ENCODE measurements at regions not wholly inside any gene's neighbourhood (a gene's known extent, or its start where the extent isn't known, plus 50 kb on each side); places are given as distances from the start of the nearest gene placed in this dataset.

DNA sequence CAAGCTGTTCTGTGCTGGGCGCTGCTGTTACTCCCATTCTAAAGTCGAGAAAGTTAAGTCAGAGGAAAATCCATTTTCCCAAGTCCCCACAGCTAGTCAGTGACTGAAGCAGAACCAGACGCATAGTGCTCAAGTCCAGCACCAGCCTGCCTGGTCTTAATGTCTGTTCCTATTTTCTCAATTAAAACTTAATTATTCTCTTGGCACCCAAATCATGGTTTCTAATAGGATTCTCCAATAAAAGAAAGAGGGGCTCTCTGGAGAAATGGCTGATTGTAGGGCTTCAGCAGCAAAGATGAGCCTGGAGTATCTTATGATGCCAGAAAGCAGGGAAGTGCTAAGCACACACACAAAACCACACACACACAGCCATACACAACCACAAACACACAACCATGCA is 531.0 kb upstream of the SALL3 start:
- TF ChIP-seq, protein P1, sequence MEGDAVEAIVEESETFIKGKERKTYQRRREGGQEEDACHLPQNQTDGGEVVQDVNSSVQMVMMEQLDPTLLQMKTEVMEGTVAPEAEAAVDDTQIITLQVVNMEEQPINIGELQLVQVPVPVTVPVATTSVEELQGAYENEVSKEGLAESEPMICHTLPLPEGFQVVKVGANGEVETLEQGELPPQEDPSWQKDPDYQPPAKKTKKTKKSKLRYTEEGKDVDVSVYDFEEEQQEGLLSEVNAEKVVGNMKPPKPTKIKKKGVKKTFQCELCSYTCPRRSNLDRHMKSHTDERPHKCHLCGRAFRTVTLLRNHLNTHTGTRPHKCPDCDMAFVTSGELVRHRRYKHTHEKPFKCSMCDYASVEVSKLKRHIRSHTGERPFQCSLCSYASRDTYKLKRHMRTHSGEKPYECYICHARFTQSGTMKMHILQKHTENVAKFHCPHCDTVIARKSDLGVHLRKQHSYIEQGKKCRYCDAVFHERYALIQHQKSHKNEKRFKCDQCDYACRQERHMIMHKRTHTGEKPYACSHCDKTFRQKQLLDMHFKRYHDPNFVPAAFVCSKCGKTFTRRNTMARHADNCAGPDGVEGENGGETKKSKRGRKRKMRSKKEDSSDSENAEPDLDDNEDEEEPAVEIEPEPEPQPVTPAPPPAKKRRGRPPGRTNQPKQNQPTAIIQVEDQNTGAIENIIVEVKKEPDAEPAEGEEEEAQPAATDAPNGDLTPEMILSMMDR (IDR thresholded peaks at IDR 0.05), result no peak
- Histone ChIP-seq H3K4me3 (no peak overlapping the region), H3K27ac (no peak overlapping the region)
- no peak for DNase-seq (ENCODE audit: low spot score)

DNA sequence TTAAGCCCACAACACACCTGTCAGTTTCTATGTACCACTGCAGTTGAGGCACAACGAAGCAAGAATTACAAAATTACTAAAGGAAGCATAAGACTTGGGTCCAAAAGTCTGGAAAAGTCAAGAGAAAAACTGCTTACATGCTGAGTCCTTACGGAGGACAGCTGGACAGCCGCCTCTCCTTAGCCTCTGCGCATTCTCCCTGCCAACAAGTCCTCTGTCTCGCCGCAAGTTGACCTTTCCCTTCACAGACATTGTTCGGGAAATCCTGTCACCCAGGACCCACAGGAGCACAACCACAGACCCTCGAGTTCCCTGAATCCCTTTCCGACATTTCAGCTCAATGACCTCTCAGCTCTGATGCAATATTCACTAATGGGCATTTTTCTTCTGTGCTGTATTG is 525.4 kb upstream of the SALL3 start:
- no peak for DNase-seq (ENCODE audit: low spot score)
- Histone ChIP-seq H3K27ac (no peak overlapping the region), H3K4me3 (no peak overlapping the region)
- TF ChIP-seq, protein P1 (IDR thresholded peaks at IDR 0.05), result no peak

DNA sequence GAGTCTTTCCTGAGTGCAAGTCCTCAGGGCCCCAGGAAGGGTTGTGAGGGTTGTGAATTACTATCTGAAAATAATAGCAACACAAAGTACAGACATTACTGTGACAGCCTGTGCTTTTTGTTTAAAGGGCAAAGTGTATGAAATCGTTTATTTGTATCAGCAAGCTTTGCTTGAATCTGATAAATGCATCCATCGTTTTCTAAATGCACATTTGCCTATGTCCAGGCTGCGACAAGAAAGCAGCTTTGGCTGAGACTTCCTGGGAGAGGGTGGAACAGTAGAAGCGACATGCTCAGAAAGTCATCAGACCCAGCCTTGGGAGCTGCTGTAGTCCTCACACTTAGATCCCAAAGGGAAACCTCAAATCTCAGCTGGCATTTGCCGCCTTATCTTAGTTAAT is 524.2 kb upstream of the SALL3 start:
- TF ChIP-seq, protein P1 (IDR thresholded peaks at IDR 0.05), result no peak
- Histone ChIP-seq H3K4me3 (no peak overlapping the region), H3K27ac (no peak overlapping the region)
- DNase-seq (ENCODE audit: low spot score), result no peak

DNA sequence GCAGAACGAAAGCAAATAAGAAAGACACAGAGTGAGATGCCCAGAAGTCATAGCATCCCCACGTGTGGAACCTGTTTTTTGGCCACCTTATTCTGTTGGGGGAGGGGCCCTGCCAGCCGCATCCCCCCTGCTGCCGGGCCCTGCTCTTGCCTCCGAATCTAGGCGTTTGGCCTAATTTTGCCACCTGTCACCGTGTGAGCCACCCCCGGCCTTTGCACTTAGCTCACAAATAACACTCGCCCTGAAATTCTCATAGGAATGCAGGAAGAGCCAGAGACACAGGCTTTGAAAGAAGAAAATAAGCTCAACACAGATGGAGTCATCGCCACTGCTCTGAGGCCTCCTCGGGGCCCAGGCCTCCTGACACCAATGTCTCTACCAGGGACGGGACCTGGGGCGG is 522.6 kb upstream of the SALL3 start:
- TF ChIP-seq, protein P1 (IDR thresholded peaks at IDR 0.05), result no peak
- Histone ChIP-seq H3K4me3 (no peak overlapping the region), H3K27ac (no peak overlapping the region)
- DNase-seq (ENCODE audit: low spot score), result no peak

DNA sequence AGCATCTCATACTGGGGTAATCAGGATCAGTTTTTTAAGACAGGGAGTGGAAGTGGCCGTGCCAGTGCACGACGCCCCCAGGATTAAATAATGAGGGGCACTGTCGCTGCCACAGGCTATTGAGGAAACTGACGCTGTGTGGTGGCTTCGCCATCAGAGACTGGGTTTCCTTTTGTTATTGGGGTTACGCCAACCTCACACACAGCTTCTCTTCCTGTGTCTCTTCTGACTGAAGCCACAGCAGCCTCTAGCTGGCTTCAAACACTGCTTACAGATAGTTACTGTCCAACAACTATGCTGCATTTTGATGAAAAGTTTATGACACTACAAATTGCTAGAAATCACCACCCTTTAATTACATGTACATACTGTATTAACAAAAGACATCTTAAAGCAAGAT is 521.9 kb upstream of the SALL3 start:
- TF ChIP-seq, protein P1 (IDR thresholded peaks at IDR 0.05), result no peak
- H3K4me3 ChIP-seq, result no peak overlapping the region
- H3K27ac ChIP-seq, result no peak overlapping the region
- DNase-seq (ENCODE audit: low spot score), result no peak

DNA sequence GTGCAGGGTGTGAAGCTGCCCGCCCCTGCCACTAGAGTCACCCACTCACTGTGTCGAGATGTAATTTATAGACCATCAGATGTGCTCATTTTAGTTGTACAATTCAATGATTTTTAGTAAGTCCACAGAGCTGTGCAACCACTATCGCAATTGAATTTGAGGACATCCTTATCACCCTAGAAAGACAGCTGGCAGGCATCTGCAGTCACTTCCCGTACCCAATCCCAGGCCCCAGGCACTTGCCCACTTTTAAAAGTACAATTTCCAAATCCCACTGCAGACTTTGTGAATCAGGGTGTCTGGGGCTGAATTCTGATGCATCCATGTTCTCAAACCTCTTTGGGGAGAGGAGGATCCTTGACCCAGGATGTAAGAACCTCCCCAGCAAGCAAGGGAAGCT is 521.3 kb upstream of the SALL3 start:
- TF ChIP-seq, protein P1 (IDR thresholded peaks at IDR 0.05), result no peak
- Histone ChIP-seq H3K4me3 (no peak overlapping the region), H3K27ac (no peak overlapping the region)
- DNase-seq (ENCODE audit: low spot score), result no peak

DNA sequence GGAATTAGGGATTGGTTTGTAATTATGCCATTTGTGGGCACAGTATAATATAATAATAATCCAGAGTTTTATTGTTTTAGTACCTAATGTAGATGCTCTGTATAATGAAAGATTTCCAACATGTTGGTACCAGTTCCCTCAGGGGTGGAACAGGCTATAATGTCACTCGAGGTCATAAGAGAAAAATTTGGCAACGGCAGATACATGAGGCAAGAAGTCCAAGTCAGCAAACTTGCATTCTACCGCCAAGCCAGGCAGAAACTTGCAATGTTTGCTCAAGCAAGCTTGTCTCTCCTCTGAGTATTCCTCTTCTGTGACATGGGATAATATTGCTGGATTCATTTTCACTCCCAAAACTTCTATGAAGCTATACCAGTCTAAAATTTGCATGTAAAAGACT is 520.0 kb upstream of the SALL3 start:
- DNase-seq (ENCODE audit: low spot score), result no peak
- TF ChIP-seq, protein P1 (IDR thresholded peaks at IDR 0.05), result no peak
- Histone ChIP-seq H3K4me3 (no peak overlapping the region), H3K27ac (no peak overlapping the region)

Data from coronary artery (tissue), 2 donors.